ENCODE measurements at regions not wholly inside any gene's neighbourhood (a gene's known extent, or its start where the extent isn't known, plus 50 kb on each side); places are given as distances from the start of the nearest gene placed in this dataset.

- no peak for DNase-seq (ENCODE audit: low spot score)
These were observed 569.5 kb downstream of the PSAT1 start for GRCh38 chr9:78866207-78867132.

DNA sequence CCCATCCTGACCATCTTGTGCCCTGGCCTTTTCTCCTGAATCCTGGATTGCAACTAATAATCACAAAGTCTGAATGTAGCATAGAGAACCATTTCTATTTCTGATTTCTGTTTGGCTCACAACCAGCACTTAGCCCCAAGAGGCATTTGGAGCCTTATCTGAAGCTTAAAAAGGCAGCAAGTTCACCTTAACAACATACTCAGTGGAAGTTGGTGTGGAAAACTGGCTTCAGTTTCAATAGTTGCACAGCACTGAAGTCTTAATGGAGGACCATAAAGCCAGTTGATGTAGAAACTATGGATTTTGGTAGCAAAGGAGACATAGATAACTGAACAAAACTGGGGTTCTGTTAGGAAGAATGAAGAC, 574.1 kb downstream of the PSAT1 start:
- no peak for DNase-seq (ENCODE audit: low spot score)

DNA sequence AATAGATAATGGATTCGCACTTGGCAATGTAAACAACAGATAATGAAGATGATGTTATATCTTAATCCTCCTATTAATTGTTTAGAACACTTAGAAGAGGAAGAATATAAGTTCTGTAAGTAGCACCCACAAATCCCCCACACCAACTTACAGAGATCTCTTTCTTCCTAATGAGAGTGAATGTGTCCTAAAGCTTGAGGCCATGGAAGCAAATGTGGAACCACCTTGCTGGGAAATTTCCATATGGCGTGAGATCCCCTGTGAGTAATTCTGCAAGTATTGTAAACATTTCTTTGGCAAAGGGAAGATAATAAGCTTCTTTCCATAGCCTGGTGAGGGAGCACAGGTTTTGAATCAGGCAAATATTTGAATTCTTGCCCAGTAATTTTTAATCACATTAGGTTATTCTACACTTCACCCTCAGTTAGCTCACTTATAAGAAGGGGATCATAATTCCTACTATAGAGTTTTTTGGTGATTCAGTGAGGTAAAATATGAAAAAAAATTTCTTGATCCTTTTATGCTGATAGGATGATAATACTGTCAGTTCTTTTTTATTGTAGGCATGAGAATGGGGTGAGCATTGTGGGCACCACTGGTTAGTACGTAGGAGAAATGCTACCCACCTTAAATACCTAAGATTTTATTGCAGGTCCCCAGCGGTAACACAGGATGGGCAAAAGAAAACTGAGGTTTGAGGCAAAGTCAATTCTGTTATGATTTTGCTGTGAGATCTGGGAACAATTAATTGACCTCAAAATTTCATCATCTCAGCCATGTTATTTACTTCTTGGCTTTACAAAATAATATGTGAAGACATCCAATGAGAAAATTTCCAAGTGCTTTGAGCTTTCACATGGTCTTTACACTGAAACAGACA, 574.8 kb downstream of the PSAT1 start:
- DNase-seq (ENCODE audit: low spot score), result no peak

- no peak for DNase-seq (ENCODE audit: low spot score)
These were observed 577.1 kb downstream of the PSAT1 start for GRCh38 chr9:78874061-78874460.

- DNase-seq (ENCODE audit: low spot score), result no peak
These were observed 582.6 kb downstream of the PSAT1 start for GRCh38 chr9:78879324-78880100.

DNA sequence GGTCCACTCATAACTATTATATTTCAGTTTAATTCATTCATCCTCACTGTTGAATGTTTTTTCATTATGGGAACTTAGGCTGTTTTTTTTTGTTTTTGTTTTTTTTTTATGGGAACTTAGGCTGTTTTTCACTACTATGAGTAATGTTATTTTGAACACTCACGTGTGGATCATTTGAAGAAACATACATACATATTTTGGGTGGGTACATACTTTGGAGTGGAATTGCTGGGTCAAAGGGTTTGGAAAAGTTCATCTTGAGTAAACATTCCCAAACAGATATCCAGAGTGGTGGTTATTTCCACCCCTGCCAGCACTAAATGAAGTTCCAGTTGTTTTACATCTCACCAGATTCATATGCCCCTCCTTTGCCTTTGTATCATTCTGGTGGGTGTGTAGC, 584.4 kb downstream of the PSAT1 start:
- DNase-seq (ENCODE audit: low spot score), result no peak

DNA sequence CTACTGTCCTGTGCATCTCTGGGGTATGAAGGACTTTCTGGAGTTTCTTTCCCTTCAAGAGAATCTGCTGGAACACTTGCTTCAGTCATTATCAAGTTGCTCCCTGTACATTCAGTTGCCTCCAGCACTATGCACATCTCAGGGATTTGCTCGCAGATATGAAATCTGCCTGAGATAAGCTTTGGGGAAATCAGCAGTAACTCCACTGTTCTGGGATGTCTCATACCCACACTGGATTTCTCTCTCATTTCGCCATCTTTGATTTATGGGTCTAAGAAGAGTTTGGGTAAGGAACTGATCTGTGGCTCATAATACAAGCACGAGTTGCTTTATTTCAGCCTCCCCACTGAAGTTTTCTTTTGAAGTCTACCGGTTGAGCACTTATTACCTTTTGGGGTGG, 585.6 kb downstream of the PSAT1 start:
- no peak for DNase-seq (ENCODE audit: low spot score)

DNA sequence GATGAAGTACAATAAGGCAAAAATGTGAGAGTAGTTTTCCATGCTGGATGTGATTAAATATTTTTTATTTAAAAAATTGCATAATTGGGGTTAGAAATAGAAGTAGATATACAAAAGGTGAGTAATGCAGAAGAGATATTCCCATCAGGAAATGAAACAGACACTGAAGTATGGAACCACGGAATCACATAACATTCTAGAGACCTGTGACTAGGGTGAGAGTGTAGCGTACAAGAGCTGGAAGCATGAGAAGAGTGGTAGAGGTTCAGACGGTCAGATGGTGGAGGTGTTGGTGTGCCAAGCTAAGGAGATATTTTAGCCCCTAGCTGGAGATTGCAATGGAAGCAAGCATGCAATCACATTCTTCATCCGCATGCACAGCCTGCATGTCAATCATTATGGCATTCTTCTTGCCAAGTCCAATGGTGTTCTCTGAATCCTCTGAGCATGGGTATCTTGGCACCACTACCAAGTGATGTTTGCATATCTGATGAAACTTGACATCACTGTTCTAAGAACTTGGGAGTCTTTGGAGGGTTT, 587.8 kb downstream of the PSAT1 start:
- DNase-seq (ENCODE audit: low spot score), result no peak

- no peak for DNase-seq (ENCODE audit: low spot score)
These were observed 595.3 kb downstream of the PSAT1 start for GRCh38 chr9:78892182-78892581.

DNA sequence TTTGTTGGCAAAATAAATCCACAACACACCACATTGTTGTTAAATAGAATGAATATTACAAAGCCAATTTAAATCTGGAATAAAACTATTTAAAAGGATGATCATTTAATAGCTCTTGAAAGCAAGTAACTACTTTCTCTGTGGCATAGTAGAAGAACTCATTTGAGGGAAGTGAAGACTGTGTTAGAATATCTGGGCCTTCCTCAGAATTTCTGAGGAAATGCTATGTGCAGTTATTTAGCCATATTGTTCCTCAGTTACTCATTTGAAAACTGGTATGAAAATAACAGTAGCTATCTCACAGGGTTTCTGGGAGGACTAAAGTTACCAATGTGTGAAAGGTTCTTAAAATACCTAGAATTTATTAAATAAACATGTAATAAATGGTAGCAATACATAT, 595.8 kb downstream of the PSAT1 start:
- DNase-seq (ENCODE audit: low spot score), result no peak

- DNase-seq (ENCODE audit: low spot score), result no peak
These were observed 597.0 kb downstream of the PSAT1 start for GRCh38 chr9:78893774-78894401.

GRCh38 chr9:78896479-78896878, 599.6 kb downstream of the PSAT1 start:
- DNase-seq (ENCODE audit: low spot score), result no peak

DNA sequence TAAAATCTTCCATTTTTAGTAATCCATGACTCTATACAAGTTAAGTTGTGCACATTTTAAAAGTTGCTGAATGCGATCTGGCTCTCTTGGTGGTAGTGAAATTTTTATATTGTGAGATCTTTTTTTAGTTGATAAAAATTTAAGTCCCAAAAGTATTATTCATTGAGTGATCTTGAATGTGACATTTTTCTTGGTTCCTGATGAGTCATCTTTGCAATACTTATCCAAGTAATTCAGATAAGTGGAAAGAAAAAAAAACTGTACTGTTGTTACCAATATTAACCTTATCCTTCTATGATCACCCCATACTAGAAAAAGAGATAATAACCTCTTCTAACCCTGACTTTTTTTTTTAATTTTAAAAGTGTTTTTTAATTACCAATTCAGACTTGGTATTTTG, 601.3 kb downstream of the PSAT1 start:
- DNase-seq (ENCODE audit: low spot score), result no peak

- no peak for DNase-seq (ENCODE audit: low spot score)
These were observed 602.1 kb downstream of the PSAT1 start for GRCh38 chr9:78899006-78899405.

DNA sequence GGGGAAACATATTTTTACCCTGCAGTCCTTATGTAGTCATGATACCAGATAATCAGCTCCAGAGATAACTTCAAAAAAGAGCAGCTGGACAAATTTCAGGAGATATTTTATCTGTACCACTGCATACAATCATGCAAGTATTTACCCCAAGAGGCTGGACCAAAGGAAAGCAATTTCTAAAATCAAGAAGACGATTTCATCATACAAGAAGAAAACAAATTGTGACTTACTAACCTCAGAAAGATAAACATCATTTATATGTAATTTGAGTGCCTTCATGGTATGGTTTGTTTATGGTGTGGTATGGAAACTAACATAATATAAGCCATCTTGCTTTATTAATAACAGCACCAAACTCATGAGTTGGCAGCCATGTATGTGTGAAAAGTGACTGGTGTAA, 603.6 kb downstream of the PSAT1 start:
- no peak for DNase-seq (ENCODE audit: low spot score)

DNA sequence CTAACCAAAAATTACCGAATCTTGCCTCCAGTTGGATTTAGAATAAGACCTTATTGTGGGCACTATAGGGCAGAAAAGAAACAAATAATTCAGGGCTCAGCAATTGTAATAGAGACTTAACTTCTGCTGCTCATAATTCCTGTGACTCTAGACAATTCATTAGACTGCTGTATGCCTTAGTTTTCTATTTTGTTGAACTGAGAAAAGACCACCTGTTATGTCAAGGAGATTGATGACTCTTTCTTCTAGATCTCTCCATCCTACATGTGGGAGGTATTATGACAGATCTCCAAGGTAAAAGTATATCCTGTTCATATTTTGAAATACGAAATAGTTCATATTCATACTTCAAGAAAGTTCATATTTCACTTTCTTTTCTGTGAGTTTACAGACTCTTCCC, 605.1 kb downstream of the PSAT1 start:
- DNase-seq (ENCODE audit: low spot score), result no peak

DNA sequence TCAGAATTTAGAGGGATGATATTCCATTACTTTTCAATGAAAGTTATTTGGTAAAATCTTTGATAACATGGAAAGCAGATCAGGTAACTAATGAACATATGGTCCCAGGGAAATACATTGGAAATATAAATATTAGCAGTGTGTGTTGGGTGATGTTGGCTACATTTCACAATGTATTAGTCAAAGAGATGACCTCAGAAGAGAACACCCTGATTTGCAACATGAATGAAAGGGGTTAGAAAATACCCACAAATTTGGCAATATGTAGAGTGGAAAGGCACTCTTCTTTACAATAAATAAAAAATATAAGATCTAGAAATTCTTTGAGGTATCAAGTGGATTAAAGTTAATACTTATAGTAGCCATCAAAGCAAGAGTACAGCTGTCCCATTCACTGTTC, 606.7 kb downstream of the PSAT1 start:
- DNase-seq (ENCODE audit: low spot score), result no peak

GRCh38 chr9:78904686-78905085, 607.8 kb downstream of the PSAT1 start:
- DNase-seq (ENCODE audit: low spot score), result no peak

GRCh38 chr9:78905387-78905786, 608.5 kb downstream of the PSAT1 start:
- no peak for DNase-seq (ENCODE audit: low spot score)

DNA sequence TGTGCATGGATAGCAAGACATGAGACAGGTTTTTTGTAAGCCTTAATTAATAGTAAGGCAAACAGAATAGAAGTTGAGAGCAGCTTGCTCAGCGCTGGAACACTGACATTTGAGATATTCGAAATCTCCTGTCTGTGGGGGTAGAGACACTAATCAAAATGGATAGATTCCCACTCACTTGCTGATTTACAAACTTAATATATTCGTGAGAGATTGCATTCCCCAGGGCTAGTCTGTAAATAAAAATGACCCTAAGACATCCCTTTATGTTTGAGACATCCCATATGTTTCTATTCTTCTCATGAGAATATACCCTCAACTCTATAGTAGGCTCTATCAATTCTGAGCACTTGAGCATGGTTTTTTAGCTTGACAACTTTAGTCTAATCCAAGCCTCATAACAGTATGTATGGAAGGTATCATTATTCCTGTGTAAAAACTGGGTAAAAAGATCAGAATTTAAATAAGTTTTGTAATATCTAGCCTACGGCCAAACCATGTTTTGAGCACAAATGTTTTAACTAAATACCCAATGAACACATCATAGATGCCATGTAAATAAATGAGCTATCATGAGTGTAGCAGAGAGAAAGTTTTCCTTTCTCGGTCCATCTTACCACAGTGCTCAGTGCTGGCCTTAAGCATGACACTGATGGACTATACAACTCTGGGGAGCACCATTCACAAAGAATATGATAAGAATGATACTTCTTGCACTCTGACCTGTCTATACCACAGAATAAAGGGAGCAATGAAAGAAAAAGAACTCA, 609.2 kb downstream of the PSAT1 start:
- DNase-seq (ENCODE audit: low spot score), result no peak

DNA sequence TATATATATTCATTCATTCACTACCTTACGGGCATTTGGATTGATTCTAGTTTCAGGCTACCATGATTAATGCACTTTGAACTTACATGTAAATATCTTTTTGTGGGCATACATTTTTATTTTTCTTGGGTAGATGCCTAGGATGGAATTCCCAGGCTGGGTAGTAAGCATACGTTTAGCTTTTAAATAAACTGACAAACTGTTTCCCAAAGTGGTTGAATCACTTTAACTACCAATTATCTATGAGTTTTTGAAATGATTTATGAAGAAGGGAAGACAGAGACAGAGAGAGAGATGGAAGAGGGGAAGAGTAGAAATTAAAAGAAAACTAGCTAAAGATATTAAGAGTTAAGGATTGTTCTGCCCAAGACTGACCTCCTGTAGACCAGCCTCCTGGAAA, 612.6 kb downstream of the PSAT1 start:
- no peak for DNase-seq (ENCODE audit: low spot score)

All from CD4-positive, alpha-beta T cell treated with Interleukin-6 at 100 ng/mL for 8 hours (primary cell).